PC-9 (cell line): ENCODE measurements at regions not wholly inside any gene's neighbourhood (a gene's known extent, or its start where the extent isn't known, plus 50 kb on each side); places are given as distances from the start of the nearest gene placed in this dataset.

Experiments used
- BruUV-seq: library from RNA; stranded (reverse); fragments of 400-500 nt; replicated peaks from 2 replicates; lab custom pipeline; 2021; lab: Mats Ljungman, UMichigan
- CTCF ChIA-PET: fragments of 300-600 bp; sonication (Branson Sonifier 250); formaldehyde crosslinking; loops from one replicate; lab custom pipeline; 2022; ENCODE audit warnings: antibody characterized with exemption; lab: Charles Lee
- POLR2A ChIA-PET: fragments of 300-600 bp; sonication (Branson Sonifier 250); formaldehyde crosslinking; loops from one replicate; lab custom pipeline; 2022; ENCODE audit warnings: antibody characterized with exemption; ENCODE audit not compliant: unreplicated experiment; lab: Charles Lee
- DNase-seq, 2 experiments: peaks; one replicate each; pipeline versions ENCODE4 v3.0.0 to v3.0.0-alpha.2; 2015 to 2022; ENCODE audit warnings: mixed read lengths in 1 of 2
- H2AFZ ChIP-seq: fragments of 200-600 bp; sonication (generic); 2 replicates; pipeline ENCODE4 v1.8.1; 2017; ENCODE audit warnings: antibody characterized with exemption
- H3F3A ChIP-seq: fragments of 200-600 bp; sonication (generic); 2 replicates; pipeline ENCODE4 v1.8.1; 2017; ENCODE audit warnings: antibody characterized with exemption, mild to moderate bottlenecking, low read depth; ENCODE audit not compliant: insufficient read depth
- H3K27ac ChIP-seq: fragments of 200-600 bp; sonication (generic); 2 replicates; pipeline ENCODE4 v1.6.1; 2016; ENCODE audit warnings: mixed run types
- H3K27me3 ChIP-seq: fragments of 200-600 bp; sonication (generic); 2 replicates; pipeline ENCODE4 v1.6.1; 2016; ENCODE audit warnings: low read depth, mixed run types; ENCODE audit not compliant: insufficient read depth
- H3K36me3 ChIP-seq: fragments of 200-600 bp; sonication (generic); 2 replicates; pipeline ENCODE4 v1.6.1; 2016; ENCODE audit warnings: low read depth, mixed run types
- H3K4me1 ChIP-seq: fragments of 200-600 bp; sonication (generic); replicated peaks from 2 replicates; pipeline ENCODE4 v1.6.1; 2016; ENCODE audit warnings: mixed run types; ENCODE audit not compliant: insufficient read depth
- H3K4me2 ChIP-seq: fragments of 200-600 bp; sonication (generic); 2 replicates; pipeline ENCODE4 v1.6.1; 2017; ENCODE audit warnings: mixed run types
- H3K4me3 ChIP-seq: fragments of 200-600 bp; sonication (generic); 2 replicates; pipeline ENCODE4 v1.6.1; 2016; ENCODE audit warnings: mixed run types
- H3K79me2 ChIP-seq: fragments of 200-600 bp; sonication (generic); 2 replicates; pipeline ENCODE4 v1.6.1; 2017; ENCODE audit warnings: low read depth, mixed run types
- H3K9me2 ChIP-seq: fragments of 200-600 bp; sonication (generic); 2 replicates; pipeline ENCODE4 v1.8.1; 2017; ENCODE audit warnings: mild to moderate bottlenecking; ENCODE audit not compliant: insufficient read depth
- H3K9me3 ChIP-seq: fragments of 200-600 bp; sonication (generic); 2 replicates; pipeline ENCODE4 v1.8.1; 2016; ENCODE audit warnings: low read depth; ENCODE audit not compliant: insufficient read depth
- H4K20me1 ChIP-seq: fragments of 200-600 bp; sonication (generic); 2 replicates; pipeline ENCODE4 v1.8.1; 2017; ENCODE audit not compliant: insufficient read depth
- EZH2 ChIP-seq: fragments of 200-600 bp; sonication (generic); IDR thresholded peaks from 2 replicates; pipeline ENCODE4 v1.8.0; 2017; ENCODE audit warnings: antibody characterized with exemption, low read depth
- intact Hi-C: fragments of 100-400 bp; cut with micrococcal nuclease; formaldehyde crosslinking; loops from one replicate; pipeline ENCODE4 v1.10.0; 2022; ENCODE audit not compliant: unreplicated experiment
- TF ChIP-seq, protein P1 (sequence below): fragments of 200-600 bp; sonication (generic); conservative IDR thresholded peaks from 2 replicates; pipeline ENCODE4 v1.6.1; 2017; ENCODE audit warnings: mixed run types, antibody characterized with exemption, mild to moderate bottlenecking, moderate library complexity

DNA sequence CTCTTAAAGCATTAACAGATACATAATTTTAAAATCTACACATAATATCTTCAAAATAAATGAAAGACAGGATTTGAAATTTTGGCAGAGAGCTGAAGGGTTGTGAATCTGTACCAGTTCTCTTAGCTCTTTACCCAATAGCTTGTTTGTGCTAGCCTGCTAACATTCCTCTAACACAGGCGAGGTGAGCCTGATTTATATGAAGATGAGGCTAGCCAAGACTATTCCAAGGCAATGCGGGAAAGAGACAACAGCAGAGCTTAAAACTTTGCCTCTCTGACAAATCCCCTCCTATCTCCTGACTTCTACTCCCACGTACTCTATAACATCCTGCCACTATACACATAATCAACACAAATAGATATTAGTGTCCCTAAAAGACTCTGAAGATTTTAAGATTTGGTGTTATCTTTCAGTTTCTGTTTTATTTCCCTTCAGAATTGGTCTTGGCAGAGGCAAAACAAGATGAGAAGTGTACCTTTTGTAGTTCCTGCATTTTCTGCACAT is 745.6 kb upstream of the ZNF608 start:
- CTCF ChIA-PET = no interaction called here
- POLR2A ChIA-PET = no interaction called here
- Histone ChIP-seq H3K79me2 (no peaks in the 10 kb centered on the region), H4K20me1 (no peaks in the 10 kb centered on the region), H3K9me3 (no peaks in the 10 kb centered on the region), H3K4me1 (peaks cover 3% of the 10 kb centered on the region; the same call in 1 of the 2 replicates), H3K36me3 (0 out of 2 replicates have a peak, but pooled peaks cover 4% of the 10 kb centered on the region), H3K9me2 (no peaks in the 10 kb centered on the region), H2AFZ (no peak overlapping the region), H3K27me3 (no peaks in the 10 kb centered on the region), H3K4me2 (no peak overlapping the region), H3K27ac (no peak overlapping the region), H3K4me3 (no peak overlapping the region), H3F3A (no peaks in the 10 kb centered on the region)
- intact Hi-C loops = no loop called here
- TF ChIP-seq EZH2 = no peak
- TF ChIP-seq, protein P1, sequence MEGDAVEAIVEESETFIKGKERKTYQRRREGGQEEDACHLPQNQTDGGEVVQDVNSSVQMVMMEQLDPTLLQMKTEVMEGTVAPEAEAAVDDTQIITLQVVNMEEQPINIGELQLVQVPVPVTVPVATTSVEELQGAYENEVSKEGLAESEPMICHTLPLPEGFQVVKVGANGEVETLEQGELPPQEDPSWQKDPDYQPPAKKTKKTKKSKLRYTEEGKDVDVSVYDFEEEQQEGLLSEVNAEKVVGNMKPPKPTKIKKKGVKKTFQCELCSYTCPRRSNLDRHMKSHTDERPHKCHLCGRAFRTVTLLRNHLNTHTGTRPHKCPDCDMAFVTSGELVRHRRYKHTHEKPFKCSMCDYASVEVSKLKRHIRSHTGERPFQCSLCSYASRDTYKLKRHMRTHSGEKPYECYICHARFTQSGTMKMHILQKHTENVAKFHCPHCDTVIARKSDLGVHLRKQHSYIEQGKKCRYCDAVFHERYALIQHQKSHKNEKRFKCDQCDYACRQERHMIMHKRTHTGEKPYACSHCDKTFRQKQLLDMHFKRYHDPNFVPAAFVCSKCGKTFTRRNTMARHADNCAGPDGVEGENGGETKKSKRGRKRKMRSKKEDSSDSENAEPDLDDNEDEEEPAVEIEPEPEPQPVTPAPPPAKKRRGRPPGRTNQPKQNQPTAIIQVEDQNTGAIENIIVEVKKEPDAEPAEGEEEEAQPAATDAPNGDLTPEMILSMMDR = no peak
- no peak for DNase-seq
- no TSS peak for BruUV-seq

DNA sequence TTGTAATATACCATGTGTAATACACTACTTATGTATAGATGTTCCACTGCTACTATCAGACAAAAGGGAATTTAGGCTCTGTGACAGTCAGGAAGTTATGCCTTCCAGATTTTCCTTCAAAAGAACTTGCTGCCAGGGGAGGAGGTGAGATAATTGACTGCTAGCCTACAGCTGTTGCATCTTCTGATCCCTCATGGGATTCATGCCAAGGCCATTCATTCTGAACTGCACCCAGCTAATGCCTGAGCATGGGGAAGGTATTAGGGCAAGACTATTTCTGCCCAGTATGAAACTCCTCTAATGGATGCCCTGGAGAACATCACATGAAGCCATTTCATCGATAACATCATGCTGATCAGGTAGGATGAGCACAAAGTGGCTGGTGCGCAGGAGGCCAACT is 746.5 kb upstream of the ZNF608 start:
- no peak overlapping the region for H2AFZ ChIP-seq
- H3K27ac ChIP-seq = no peak overlapping the region
- TF ChIP-seq, protein P1 = no peak
- TF ChIP-seq EZH2 = no peak
- 0 out of 2 replicates have a peak, but pooled peaks cover 4% of the 10 kb centered on the region for H3K36me3 ChIP-seq
- no peaks in the 10 kb centered on the region for H3K27me3 ChIP-seq
- ChIA-PET CTCF (no interaction called here), POLR2A (no interaction called here)
- no TSS peak for BruUV-seq
- H3K79me2 ChIP-seq = no peaks in the 10 kb centered on the region
- H3K4me1 ChIP-seq = 0 out of 2 replicates have a peak, but pooled peaks cover 4% of the 10 kb centered on the region
- H4K20me1 ChIP-seq = no peaks in the 10 kb centered on the region
- H3F3A ChIP-seq = no peaks in the 10 kb centered on the region
- intact Hi-C loops = no loop called here
- no peak for DNase-seq
- H3K4me3 ChIP-seq = no peak overlapping the region
- no peaks in the 10 kb centered on the region for H3K9me3 ChIP-seq
- H3K4me2 ChIP-seq = no peak overlapping the region
- H3K9me2 ChIP-seq = no peaks in the 10 kb centered on the region

DNA sequence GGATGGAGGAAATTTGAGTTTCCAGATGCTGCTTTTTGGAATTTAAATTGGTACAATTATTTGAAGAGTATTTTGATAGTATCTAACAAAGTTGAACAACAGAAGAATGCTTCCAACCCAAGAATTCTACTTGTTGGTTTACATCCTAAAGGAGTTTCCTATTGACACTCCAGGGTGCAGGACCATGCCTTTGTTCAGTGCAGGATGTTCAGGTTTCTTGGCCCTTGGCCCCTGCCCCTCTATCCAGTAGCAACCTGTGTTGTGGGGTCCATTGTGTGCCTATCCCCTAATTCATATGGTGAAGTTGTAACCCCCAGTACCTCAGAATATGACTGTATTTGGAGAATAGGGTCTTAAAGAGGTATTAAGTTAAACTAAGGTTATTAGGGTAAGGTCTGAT is 750.0 kb upstream of the ZNF608 start:
- no peak for DNase-seq
- H3K27me3 ChIP-seq = no peaks in the 10 kb centered on the region
- H3K79me2 ChIP-seq = no peaks in the 10 kb centered on the region
- H3K4me1 ChIP-seq = 0 out of 2 replicates have a peak, but pooled peaks cover 6% of the 10 kb centered on the region
- TF ChIP-seq, protein P1 = no peak
- no TSS peak for BruUV-seq
- H3F3A ChIP-seq = no peaks in the 10 kb centered on the region
- POLR2A ChIA-PET = no interaction called here
- CTCF ChIA-PET = no interaction called here
- intact Hi-C loops = no loop called here
- 0 out of 2 replicates have a peak, but pooled peaks cover 4% of the 10 kb centered on the region for H3K36me3 ChIP-seq
- H2AFZ ChIP-seq = no peak overlapping the region
- H3K9me3 ChIP-seq = no peaks in the 10 kb centered on the region
- H3K4me3 ChIP-seq = no peak overlapping the region
- H3K9me2 ChIP-seq = no peaks in the 10 kb centered on the region
- no peak overlapping the region for H3K27ac ChIP-seq
- no peaks in the 10 kb centered on the region for H4K20me1 ChIP-seq
- H3K4me2 ChIP-seq = no peak overlapping the region
